ENCODE measurements at regions not wholly inside any gene's neighbourhood (a gene's known extent, or its start where the extent isn't known, plus 50 kb on each side); places are given as distances from the start of the nearest gene placed in this dataset.

- Histone ChIP-seq H3K9me2 (replicated peaks; ENCODE audit: insufficient read depth) (no peaks in the 10 kb centered on the region), H3K4me3 (no peak overlapping the region), H3K27me3 (no peaks in the 10 kb centered on the region), H4K20me1 (ENCODE audit: insufficient read depth, poor library complexity, severe bottlenecking) (no peaks in the 10 kb centered on the region), H3K27ac (peak overlapping the region; percentile 40), H3K79me2 (no peaks in the 10 kb centered on the region), H3K4me2 (peak overlapping the region; percentile 6), H3K9me3 (ENCODE audit: low read depth) (no peaks in the 10 kb centered on the region), H3K36me3 (replicated peaks; ENCODE audit: insufficient read depth, low read depth) (no peaks in the 10 kb centered on the region), H2AFZ (no peak overlapping the region), H3K4me1 (ENCODE audit: insufficient read depth) (peaks cover 18% of the 10 kb centered on the region)
- DNase-seq (ENCODE audit: low spot score), result peak; percentile 50
- no peak for TF ChIP-seq EZH2 (IDR thresholded peaks at IDR 0.05; ENCODE audit: borderline replicate concordance)
- no peak for TF ChIP-seq EZH2phosphoT487 (IDR thresholded peaks at IDR 0.05; ENCODE audit: low read depth, severe bottlenecking, unreplicated experiment)
- TF ChIP-seq CTCF (IDR thresholded peaks at IDR 0.05; ENCODE audit: poor library complexity), result no peak
- WGBS (ENCODE audit: low lambda C conversion rate, missing lambda C conversion rate), result 74% methylated on average over 7 of the region's 7 CpGs
Observed at GRCh38 chr13:107119989-107120881, 552.3 kb upstream of the ARGLU1 start.

GRCh38 chr13:107118506-107118905 lies 550.6 kb upstream of the ARGLU1 start:
- H3K4me1 ChIP-seq (ENCODE audit: insufficient read depth), result peaks cover 18% of the 10 kb centered on the region
- no peaks in the 10 kb centered on the region for H3K9me2 ChIP-seq (replicated peaks; ENCODE audit: insufficient read depth)
- no peak overlapping the region for H2AFZ ChIP-seq
- 47% methylated on average over 5 of the region's 5 CpGs for WGBS (ENCODE audit: low lambda C conversion rate, missing lambda C conversion rate)
- H3K36me3 ChIP-seq (replicated peaks; ENCODE audit: insufficient read depth, low read depth), result no peaks in the 10 kb centered on the region
- H3K79me2 ChIP-seq, result no peaks in the 10 kb centered on the region
- no peak overlapping the region for H3K4me3 ChIP-seq
- no peaks in the 10 kb centered on the region for H4K20me1 ChIP-seq (ENCODE audit: insufficient read depth, poor library complexity, severe bottlenecking)
- no peak for DNase-seq (ENCODE audit: low spot score)
- peak overlapping the region; percentile 37 for H3K27ac ChIP-seq
- H3K4me2 ChIP-seq, result no peak overlapping the region
- TF ChIP-seq EZH2 (IDR thresholded peaks at IDR 0.05; ENCODE audit: borderline replicate concordance) (no peak), CTCF (IDR thresholded peaks at IDR 0.05; ENCODE audit: poor library complexity) (no peak), EZH2phosphoT487 (IDR thresholded peaks at IDR 0.05; ENCODE audit: low read depth, severe bottlenecking, unreplicated experiment) (no peak)
- H3K9me3 ChIP-seq (ENCODE audit: low read depth), result no peaks in the 10 kb centered on the region
- H3K27me3 ChIP-seq, result no peaks in the 10 kb centered on the region

- Histone ChIP-seq H3K4me3 (no peak overlapping the region), H3K36me3 (replicated peaks; ENCODE audit: insufficient read depth, low read depth) (no peaks in the 10 kb centered on the region), H3K27ac (peak overlapping the region; percentile 37), H3K9me2 (replicated peaks; ENCODE audit: insufficient read depth) (no peaks in the 10 kb centered on the region), H3K4me1 (ENCODE audit: insufficient read depth) (peaks cover 18% of the 10 kb centered on the region), H3K27me3 (no peaks in the 10 kb centered on the region), H4K20me1 (ENCODE audit: insufficient read depth, poor library complexity, severe bottlenecking) (no peaks in the 10 kb centered on the region), H3K9me3 (ENCODE audit: low read depth) (no peaks in the 10 kb centered on the region), H3K4me2 (no peak overlapping the region), H2AFZ (no peak overlapping the region), H3K79me2 (no peaks in the 10 kb centered on the region)
- no peak for DNase-seq (ENCODE audit: low spot score)
- no peak for TF ChIP-seq CTCF (IDR thresholded peaks at IDR 0.05; ENCODE audit: poor library complexity)
- TF ChIP-seq EZH2phosphoT487 (IDR thresholded peaks at IDR 0.05; ENCODE audit: low read depth, severe bottlenecking, unreplicated experiment), result no peak
- TF ChIP-seq EZH2 (IDR thresholded peaks at IDR 0.05; ENCODE audit: borderline replicate concordance), result no peak
- WGBS (ENCODE audit: low lambda C conversion rate, missing lambda C conversion rate), result 87% methylated on average over 15 of the region's 15 CpGs
Observed at GRCh38 chr13:107117327-107118012, 549.5 kb upstream of the ARGLU1 start.

Data from hepatocyte (in vitro differentiated cells).